Endothelial cell (in vitro differentiated cells): ENCODE measurements at regions not wholly inside any gene's neighbourhood (a gene's known extent, or its start where the extent isn't known, plus 50 kb on each side); places are given as distances from the start of the nearest gene placed in this dataset.

Experiments used
- DNase-seq: peaks from one replicate; pipeline ENCODE4 v3.0.0; 2021; ENCODE audit warnings: low spot score
- H3K27ac Mint-ChIP-seq: one replicate; pipeline ENCODE4 v1.8.0; 2021; ENCODE audit warnings: mixed read lengths, inconsistent platforms; ENCODE audit not compliant: unreplicated experiment
- H3K27me3 Mint-ChIP-seq: one replicate; pipeline ENCODE4 v1.8.0; 2021; ENCODE audit warnings: mild to moderate bottlenecking, moderate library complexity, mixed read lengths, inconsistent platforms; ENCODE audit not compliant: unreplicated experiment
- H3K36me3 Mint-ChIP-seq: one replicate; pipeline ENCODE4 v1.8.0; 2021; ENCODE audit warnings: mild to moderate bottlenecking, low read depth, mixed read lengths, inconsistent platforms; ENCODE audit not compliant: unreplicated experiment
- H3K4me1 Mint-ChIP-seq: one replicate; pipeline ENCODE4 v1.8.0; 2021; ENCODE audit warnings: mild to moderate bottlenecking, mixed read lengths, inconsistent platforms; ENCODE audit not compliant: unreplicated experiment
- H3K4me3 Mint-ChIP-seq: one replicate; pipeline ENCODE4 v1.8.0; 2021; ENCODE audit warnings: mild to moderate bottlenecking, mixed read lengths, inconsistent platforms; ENCODE audit not compliant: unreplicated experiment
- H3K9me3 Mint-ChIP-seq: one replicate; pipeline ENCODE4 v1.8.0; 2021; ENCODE audit warnings: mixed read lengths, inconsistent platforms; ENCODE audit not compliant: unreplicated experiment
- CTCF ChIP-seq: fragments of 200-600 bp; sonication (generic); IDR thresholded peaks from one replicate; pipeline ENCODE4 v1.5.0; 2021; ENCODE audit warnings: antibody characterized with exemption; ENCODE audit not compliant: unreplicated experiment

- peaks cover 20% of the 10 kb centered on the region for H3K9me3 Mint-ChIP-seq
- H3K27me3 Mint-ChIP-seq = peaks cover 17% of the 10 kb centered on the region
- H3K4me1 Mint-ChIP-seq = no peaks in the 10 kb centered on the region
- H3K36me3 Mint-ChIP-seq = no peaks in the 10 kb centered on the region
- no peak overlapping the region for H3K4me3 Mint-ChIP-seq
- DNase-seq = no peak
- no peak for TF ChIP-seq CTCF
- no peak overlapping the region for H3K27ac Mint-ChIP-seq
These were observed 1017.9 kb downstream of the TBC1D22A start for GRCh38 chr22:47780281-47780875.

GRCh38 chr22:47779474-47779873, 1017.0 kb downstream of the TBC1D22A start:
- no peak for TF ChIP-seq CTCF
- no peak overlapping the region for H3K27ac Mint-ChIP-seq
- H3K9me3 Mint-ChIP-seq = peaks cover 20% of the 10 kb centered on the region
- no peak overlapping the region for H3K4me3 Mint-ChIP-seq
- no peaks in the 10 kb centered on the region for H3K36me3 Mint-ChIP-seq
- peaks cover 17% of the 10 kb centered on the region for H3K27me3 Mint-ChIP-seq
- no peaks in the 10 kb centered on the region for H3K4me1 Mint-ChIP-seq
- DNase-seq = no peak

GRCh38 chr22:47778160-47778658, 1015.8 kb downstream of the TBC1D22A start:
- H3K4me1 Mint-ChIP-seq = no peaks in the 10 kb centered on the region
- peaks cover 16% of the 10 kb centered on the region for H3K9me3 Mint-ChIP-seq
- H3K4me3 Mint-ChIP-seq = no peak overlapping the region
- peaks cover 18% of the 10 kb centered on the region for H3K27me3 Mint-ChIP-seq
- DNase-seq = no peak
- H3K27ac Mint-ChIP-seq = no peak overlapping the region
- H3K36me3 Mint-ChIP-seq = no peaks in the 10 kb centered on the region
- TF ChIP-seq CTCF = no peak

GRCh38 chr22:47777426-47777825, 1015.0 kb downstream of the TBC1D22A start:
- DNase-seq = no peak
- H3K36me3 Mint-ChIP-seq = no peaks in the 10 kb centered on the region
- H3K4me3 Mint-ChIP-seq = no peak overlapping the region
- peaks cover 18% of the 10 kb centered on the region for H3K27me3 Mint-ChIP-seq
- no peaks in the 10 kb centered on the region for H3K4me1 Mint-ChIP-seq
- TF ChIP-seq CTCF = no peak
- no peak overlapping the region for H3K27ac Mint-ChIP-seq
- H3K9me3 Mint-ChIP-seq = peaks cover 14% of the 10 kb centered on the region

- no peak overlapping the region for H3K4me3 Mint-ChIP-seq
- no peak for DNase-seq
- peaks cover 11% of the 10 kb centered on the region for H3K27me3 Mint-ChIP-seq
- no peaks in the 10 kb centered on the region for H3K4me1 Mint-ChIP-seq
- H3K9me3 Mint-ChIP-seq = peaks cover 4% of the 10 kb centered on the region
- no peak for TF ChIP-seq CTCF
- no peak overlapping the region for H3K27ac Mint-ChIP-seq
- H3K36me3 Mint-ChIP-seq = no peaks in the 10 kb centered on the region
These were observed 1013.9 kb downstream of the TBC1D22A start for GRCh38 chr22:47776329-47776728.
